Naive thymus-derived CD4-positive, alpha-beta T cell (primary cell): ENCODE measurements at regions not wholly inside any gene's neighbourhood (a gene's known extent, or its start where the extent isn't known, plus 50 kb on each side); places are given as distances from the start of the nearest gene placed in this dataset.

ENCODE experiments used
- ATAC-seq: fragments of 150-1000 bp; cut with Tn5 transposase; 2 replicates; pipeline ENCODE4 v1.10.0; 2021; ENCODE audit warnings: mild to moderate bottlenecking, moderate library complexity
- CTCF ChIA-PET: fragments of 350-600 bp; sonication (Branson Sonifier 250); formaldehyde crosslinking; loops from one replicate; lab custom pipeline; 2021; ENCODE audit warnings: antibody characterized with exemption; lab: Charles Lee
- POLR2A ChIA-PET: fragments of 350-600 bp; sonication (Branson Sonifier 250); formaldehyde crosslinking; loops from one replicate; lab custom pipeline; 2021; ENCODE audit warnings: antibody characterized with exemption, inconsistent platforms; lab: Charles Lee
- DNase-seq, 9 donors: peaks; one replicate each; pipeline versions ENCODE4 v3.0.0 to v3.0.0-alpha.2; 2020 to 2022; ENCODE audit warnings: mixed read lengths in 1 of 9
- H3K27ac ChIP-seq: one replicate; pipeline ENCODE4 v1.7.0; 2013; ENCODE audit warnings: mild to moderate bottlenecking, low read depth, low read length, moderate library complexity
- H3K27me3 ChIP-seq, 2 donors: one replicate each; pipeline ENCODE4 v1.7.0; 2013; ENCODE audit warnings: low read length in 2 of 2, mild to moderate bottlenecking in 2 of 2, moderate library complexity in 2 of 2; ENCODE audit not compliant: control insufficient read depth in 2 of 2, insufficient read depth in 2 of 2
- H3K36me3 ChIP-seq, 3 experiments: 1 replicate in 2 of 3; 2 replicates in 1 of 3; pipeline ENCODE4 v1.7.0; 2013; ENCODE audit warnings: low read length in 3 of 3, mild to moderate bottlenecking in 3 of 3, moderate library complexity in 1 of 3; ENCODE audit not compliant: insufficient read depth in 3 of 3, control insufficient read depth in 2 of 3
- H3K4me1 ChIP-seq, 2 donors: one replicate each; pipeline ENCODE4 v1.7.0; 2013; ENCODE audit warnings: low read length in 2 of 2, mild to moderate bottlenecking in 2 of 2, moderate library complexity in 1 of 2; ENCODE audit not compliant: control insufficient read depth in 2 of 2, insufficient read depth in 2 of 2
- H3K4me3 ChIP-seq: 2 replicates; pipeline ENCODE4 v1.7.0; 2013; ENCODE audit warnings: mild to moderate bottlenecking, low read length
- H3K9me3 ChIP-seq, 3 experiments: 1 replicate in 2 of 3; 2 replicates in 1 of 3; pipeline ENCODE4 v1.7.0; 2013; ENCODE audit warnings: low read length in 3 of 3; ENCODE audit not compliant: control insufficient read depth in 2 of 3
- H3K27ac Mint-ChIP-seq, 9 donors: one replicate each; pipeline ENCODE4 v1.8.0; 2020 to 2022; ENCODE audit warnings: mixed read lengths in 9 of 9, mild to moderate bottlenecking in 8 of 9, moderate library complexity in 5 of 9, inconsistent platforms in 2 of 9
- H3K27me3 Mint-ChIP-seq, 5 donors: one replicate each; pipeline ENCODE4 v1.8.0; 2021 to 2022; ENCODE audit warnings: mixed read lengths in 5 of 5, mild to moderate bottlenecking in 1 of 5
- H3K36me3 Mint-ChIP-seq, 5 donors: one replicate each; pipeline ENCODE4 v1.8.0; 2020 to 2022; ENCODE audit warnings: mixed read lengths in 5 of 5, mild to moderate bottlenecking in 3 of 5, inconsistent platforms in 1 of 5
- H3K4me1 Mint-ChIP-seq, 7 donors: one replicate each; pipeline ENCODE4 v1.8.0; 2020 to 2022; ENCODE audit warnings: mixed read lengths in 7 of 7, mild to moderate bottlenecking in 3 of 7, inconsistent platforms in 1 of 7
- H3K4me3 Mint-ChIP-seq, 10 donors: one replicate each; pipeline ENCODE4 v1.8.0; 2020 to 2022; ENCODE audit warnings: mild to moderate bottlenecking in 10 of 10, mixed read lengths in 10 of 10, moderate library complexity in 6 of 10, inconsistent platforms in 2 of 10
- H3K9me3 Mint-ChIP-seq, 11 donors: one replicate each; pipeline ENCODE4 v1.8.0; 2020 to 2022; ENCODE audit warnings: mixed read lengths in 11 of 11, mild to moderate bottlenecking in 4 of 11, inconsistent platforms in 1 of 11, moderate library complexity in 1 of 11
- intact Hi-C, 2 donors: fragments of 100-400 bp; cut with micrococcal nuclease; formaldehyde crosslinking; loops; one replicate each; pipeline ENCODE4 v1.15.1; 2023

DNA sequence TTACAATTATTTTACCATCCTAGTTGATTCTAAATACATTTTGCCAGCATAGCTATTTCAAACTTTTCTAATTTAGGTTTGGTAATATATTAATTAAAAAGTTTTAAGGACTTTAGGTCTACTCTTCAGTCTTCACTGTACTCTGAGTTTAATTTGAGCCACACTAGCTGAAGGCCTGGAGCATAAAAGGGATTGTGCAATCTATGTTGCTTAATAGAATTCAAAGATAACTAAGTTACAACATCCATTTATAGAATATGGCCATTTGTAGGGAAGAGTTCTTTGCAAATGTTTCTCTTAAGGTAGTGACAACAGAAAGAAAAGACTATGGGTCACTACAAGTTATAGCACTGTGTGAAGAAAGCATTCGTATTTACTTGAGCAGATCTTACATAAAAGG, 702.2 kb upstream of the NRXN1 start:
- no peak for DNase-seq
- ChIA-PET POLR2A (no interaction called here), CTCF (no interaction called here)
- Mint-ChIP-seq H3K4me1 (no peaks in the 10 kb centered on the region), H3K27me3 (no peaks in the 10 kb centered on the region), H3K27ac (no peak overlapping the region), H3K36me3 (no peaks in the 10 kb centered on the region), H3K4me3 (no peak overlapping the region), H3K9me3 (peaks cover 0 to 12% (median 8%) of the 10 kb centered on the region in 11 donors)
- Histone ChIP-seq H3K4me1 (no peaks in the 10 kb centered on the region), H3K27me3 (no peaks in the 10 kb centered on the region), H3K27ac (no peak overlapping the region), H3K9me3 (no peaks in the 10 kb centered on the region), H3K36me3 (no peaks in the 10 kb centered on the region), H3K4me3 (no peak overlapping the region)
- intact Hi-C loops: no loop called here
- no peak for ATAC-seq

DNA sequence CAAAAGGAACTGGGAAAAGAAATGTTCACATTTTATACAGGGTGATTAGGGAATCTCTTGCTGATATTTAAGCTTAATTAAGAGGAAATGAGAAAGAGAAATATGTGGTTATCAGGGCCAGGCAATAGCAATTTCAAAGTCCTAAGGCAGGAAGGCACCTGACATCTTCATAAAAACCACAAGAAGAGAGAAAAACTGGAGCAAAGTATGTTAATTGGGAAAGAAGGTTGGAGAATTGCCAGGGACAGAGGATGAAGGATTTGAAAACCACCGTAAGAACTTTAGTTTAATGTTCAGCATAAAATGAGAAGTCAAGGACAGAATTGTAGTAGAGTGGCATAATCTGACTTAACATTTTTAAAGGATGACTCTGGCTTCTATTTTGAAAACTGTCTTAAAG, 691.8 kb upstream of the NRXN1 start:
- Mint-ChIP-seq H3K27me3 (no peaks in the 10 kb centered on the region), H3K4me3 (no peak overlapping the region), H3K4me1 (no peaks in the 10 kb centered on the region), H3K36me3 (no peaks in the 10 kb centered on the region), H3K9me3 (peaks cover 0 to 14% (median 2%) of the 10 kb centered on the region in 11 donors), H3K27ac (no peak overlapping the region)
- DNase-seq (no peak), ATAC-seq (no peak)
- Histone ChIP-seq H3K4me1 (no peaks in the 10 kb centered on the region), H3K27ac (no peak overlapping the region), H3K27me3 (no peaks in the 10 kb centered on the region), H3K36me3 (no peaks in the 10 kb centered on the region), H3K4me3 (no peak overlapping the region), H3K9me3 (no peaks in the 10 kb centered on the region)
- intact Hi-C loops: no loop called here
- ChIA-PET POLR2A (no interaction called here), CTCF (no interaction called here)

DNA sequence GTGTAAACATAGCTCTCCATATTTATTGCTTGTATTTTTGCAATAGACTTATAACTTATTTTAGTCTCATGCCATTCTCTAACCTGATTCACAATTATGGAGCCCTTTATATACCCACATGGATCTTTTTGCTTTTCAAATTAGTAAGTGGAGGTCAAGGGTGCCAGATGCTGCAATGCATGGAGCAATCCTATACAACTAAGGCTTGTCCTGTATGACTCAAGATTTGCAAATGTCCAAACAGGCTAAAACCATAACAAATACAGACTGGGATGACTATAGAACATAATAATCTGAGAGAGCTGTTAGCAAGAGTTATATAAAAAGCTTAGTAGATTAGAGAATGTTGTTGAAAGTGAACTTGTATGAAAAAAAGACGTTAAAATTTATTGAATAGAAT, 690.4 kb upstream of the NRXN1 start:
- no peaks in the 10 kb centered on the region for H3K9me3 ChIP-seq
- Mint-ChIP-seq H3K27ac (no peak overlapping the region), H3K4me1 (no peaks in the 10 kb centered on the region), H3K36me3 (no peaks in the 10 kb centered on the region), H3K9me3 (peaks cover 0 to 19% (median 3%) of the 10 kb centered on the region in 11 donors), H3K4me3 (no peak overlapping the region), H3K27me3 (no peaks in the 10 kb centered on the region)
- H3K4me3 ChIP-seq: no peak overlapping the region
- no peak overlapping the region for H3K27ac ChIP-seq
- no peaks in the 10 kb centered on the region for H3K27me3 ChIP-seq
- intact Hi-C loops: no loop called here
- H3K4me1 ChIP-seq: no peaks in the 10 kb centered on the region
- H3K36me3 ChIP-seq: no peaks in the 10 kb centered on the region
- ChIA-PET CTCF (no interaction called here), POLR2A (no interaction called here)
- ATAC-seq (no peak), DNase-seq (no peak)

DNA sequence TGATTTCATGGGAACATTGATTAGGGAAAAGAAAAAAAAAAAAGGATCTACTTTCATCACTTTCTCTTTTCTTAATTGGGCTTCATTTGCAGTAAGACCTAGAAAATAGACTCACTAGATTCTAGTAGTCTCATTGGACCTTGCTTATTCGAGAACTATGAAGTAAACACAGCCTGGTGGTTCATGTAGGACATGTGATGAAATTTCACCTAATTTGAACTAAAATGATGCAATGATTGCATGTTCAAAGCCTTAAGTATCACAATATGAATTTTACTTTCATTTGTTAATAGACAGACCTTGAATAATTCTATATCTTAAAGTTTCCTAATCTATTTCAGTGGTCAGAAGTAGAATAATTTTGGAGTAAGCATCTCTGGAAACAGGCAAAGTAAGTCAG, 688.9 kb upstream of the NRXN1 start:
- ChIA-PET POLR2A (no interaction called here), CTCF (no interaction called here)
- no peak overlapping the region for H3K27ac Mint-ChIP-seq
- H3K9me3 Mint-ChIP-seq: peaks cover 0 to 19% (median 3%) of the 10 kb centered on the region in 11 donors
- Histone ChIP-seq H3K9me3 (no peaks in the 10 kb centered on the region), H3K27ac (no peak overlapping the region), H3K36me3 (no peaks in the 10 kb centered on the region), H3K4me3 (no peak overlapping the region), H3K4me1 (no peaks in the 10 kb centered on the region), H3K27me3 (no peaks in the 10 kb centered on the region)
- no peak overlapping the region for H3K4me3 Mint-ChIP-seq
- H3K27me3 Mint-ChIP-seq: no peaks in the 10 kb centered on the region
- no peaks in the 10 kb centered on the region for H3K4me1 Mint-ChIP-seq
- no peak for ATAC-seq
- H3K36me3 Mint-ChIP-seq: no peaks in the 10 kb centered on the region
- intact Hi-C loops: no loop called here
- DNase-seq: no peak

DNA sequence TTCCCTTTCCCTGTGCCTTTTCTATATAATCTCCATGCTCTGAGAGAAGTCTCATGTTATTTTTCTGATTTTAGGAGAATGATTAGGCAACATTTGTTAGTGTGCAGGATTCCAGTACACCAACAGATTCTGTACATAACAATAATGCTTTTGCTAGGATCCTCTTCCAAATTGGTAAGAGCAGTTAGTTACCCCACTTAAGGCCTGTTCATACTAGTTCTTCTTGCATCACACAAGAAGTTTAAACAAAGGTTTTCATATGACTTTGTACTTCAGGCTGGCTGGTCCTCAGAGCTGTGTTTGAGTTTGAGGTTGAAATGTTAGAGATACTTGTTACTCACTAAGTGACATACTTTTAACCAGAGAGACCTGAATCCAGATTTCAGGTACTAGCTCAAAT, 686.9 kb upstream of the NRXN1 start:
- intact Hi-C loops: no loop called here
- DNase-seq (no peak), ATAC-seq (no peak)
- no peaks in the 10 kb centered on the region for H3K36me3 ChIP-seq
- no peak overlapping the region for H3K27ac ChIP-seq
- no peak overlapping the region for H3K4me3 ChIP-seq
- no peaks in the 10 kb centered on the region for H3K4me1 Mint-ChIP-seq
- H3K4me1 ChIP-seq: no peaks in the 10 kb centered on the region
- H3K9me3 ChIP-seq: no peaks in the 10 kb centered on the region
- H3K36me3 Mint-ChIP-seq: no peaks in the 10 kb centered on the region
- ChIA-PET CTCF (interaction anchor here (0.7 kb wide), 1 partner anchor 784 kb away, joined by 3 read pairs; no protein-coding TSS in a partner anchor), POLR2A (no interaction called here)
- H3K27me3 Mint-ChIP-seq: no peaks in the 10 kb centered on the region
- no peak overlapping the region for H3K27ac Mint-ChIP-seq
- H3K9me3 Mint-ChIP-seq: peaks cover 0 to 23% (median 7%) of the 10 kb centered on the region in 11 donors
- H3K4me3 Mint-ChIP-seq: no peak overlapping the region
- no peaks in the 10 kb centered on the region for H3K27me3 ChIP-seq

DNA sequence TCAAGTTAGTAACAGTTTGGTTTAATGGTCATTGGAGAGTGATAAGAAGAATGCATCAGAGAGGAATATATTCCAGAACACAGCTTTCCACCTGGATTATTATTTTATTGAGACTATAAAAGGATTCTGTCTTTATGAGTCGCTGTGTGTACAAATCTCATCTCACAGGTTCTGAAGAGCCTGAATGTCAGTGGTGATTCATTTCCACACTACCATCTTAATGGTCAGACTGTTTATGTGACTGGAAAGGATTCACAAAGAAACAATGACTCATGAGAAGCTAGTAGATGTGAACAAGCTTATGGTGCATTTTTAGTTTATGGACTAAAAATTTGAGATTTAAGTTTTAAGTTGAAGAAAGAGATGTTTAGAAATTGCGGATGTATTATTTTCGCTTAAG, 685.4 kb upstream of the NRXN1 start:
- Mint-ChIP-seq H3K27me3 (no peaks in the 10 kb centered on the region), H3K9me3 (peaks cover 0 to 33% (median 10%) of the 10 kb centered on the region in 11 donors), H3K4me3 (no peak overlapping the region), H3K36me3 (no peaks in the 10 kb centered on the region), H3K4me1 (no peaks in the 10 kb centered on the region), H3K27ac (no peak overlapping the region)
- ChIA-PET POLR2A (no interaction called here), CTCF (no interaction called here)
- H3K4me3 ChIP-seq: no peak overlapping the region
- DNase-seq: no peak
- intact Hi-C loops: no loop called here
- no peaks in the 10 kb centered on the region for H3K27me3 ChIP-seq
- H3K4me1 ChIP-seq: no peaks in the 10 kb centered on the region
- no peak for ATAC-seq
- no peak overlapping the region for H3K27ac ChIP-seq
- no peaks in the 10 kb centered on the region for H3K36me3 ChIP-seq
- H3K9me3 ChIP-seq: no peaks in the 10 kb centered on the region

DNA sequence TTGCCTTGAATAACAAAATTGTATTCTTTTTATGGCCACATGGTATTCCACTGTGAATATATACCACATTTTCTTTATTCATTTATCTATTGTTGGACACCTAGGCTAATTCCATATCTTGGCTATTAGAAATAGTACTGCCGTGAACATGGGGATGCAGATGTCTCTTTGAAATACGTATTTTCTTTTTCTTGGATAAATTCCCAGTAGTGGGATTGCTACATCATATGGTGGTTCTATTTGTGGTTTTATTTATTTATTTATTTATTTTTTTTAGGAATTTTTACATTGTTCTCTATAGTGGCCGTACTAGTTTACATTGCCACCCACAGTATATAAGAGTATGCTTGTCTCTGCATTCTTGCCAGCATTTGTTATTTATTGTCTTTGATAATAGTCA, 679.8 kb upstream of the NRXN1 start:
- no peaks in the 10 kb centered on the region for H3K9me3 ChIP-seq
- DNase-seq (no peak), ATAC-seq (no peak)
- H3K36me3 ChIP-seq: no peaks in the 10 kb centered on the region
- ChIA-PET CTCF (no interaction called here), POLR2A (no interaction called here)
- H3K4me3 ChIP-seq: no peak overlapping the region
- Mint-ChIP-seq H3K36me3 (no peaks in the 10 kb centered on the region), H3K4me1 (no peaks in the 10 kb centered on the region), H3K27ac (no peak overlapping the region), H3K4me3 (no peak overlapping the region), H3K9me3 (peaks cover 5 to 40% (median 10%) of the 10 kb centered on the region in 11 donors), H3K27me3 (no peaks in the 10 kb centered on the region)
- intact Hi-C loops: no loop called here
- no peaks in the 10 kb centered on the region for H3K27me3 ChIP-seq
- no peak overlapping the region for H3K27ac ChIP-seq
- H3K4me1 ChIP-seq: no peaks in the 10 kb centered on the region
